Left cardiac atrium (tissue), 4 donors: ENCODE measurements at regions not wholly inside any gene's neighbourhood (a gene's known extent, or its start where the extent isn't known, plus 50 kb on each side); places are given as distances from the start of the nearest gene placed in this dataset.

Experiments
- ATAC-seq, 2 donors: fragments of 200-7000 bp; cut with Tn5 transposase; one replicate each; pipeline ENCODE4 v1.9.1; 2020; ENCODE audit warnings: mild to moderate bottlenecking in 2 of 2, moderate library complexity in 2 of 2
- DNase-seq: peaks from one replicate; pipeline ENCODE4 v3.0.0-alpha.2; 2020
- intact Hi-C, 2 donors: fragments of 100-400 bp; cut with DNase I; formaldehyde crosslinking; loops; one replicate each; pipeline versions ENCODE4 v1.14.1 to v1.15.1; 2022 to 2023
- donor health status: DM: no; HTN: yes; CAD: no.
- donor health status: DM: no; HTN: yes; CAD: no; lungs with severe emphysema.
- donor health status: DM: yes; HTN: yes; CAD: no.
- donor health status: Dilated cardiomyopathy.

GRCh38 chr1:30385246-30385995 lies 338.0 kb downstream of the MATN1 start:
- intact Hi-C loops, result no loop called here
- DNase-seq, result no peak
- ATAC-seq, result no peak

GRCh38 chr1:30384286-30385245 lies 338.8 kb downstream of the MATN1 start:
- intact Hi-C loops, result loop anchor here in 1 of 2 donors (5.0 kb wide), 1 partner anchor 1152 kb away; the partner anchor contains the start of gene MECR
- ATAC-seq (no peak), DNase-seq (no peak)

GRCh38 chr1:30383221-30383711 lies 340.1 kb downstream of the MATN1 start:
- no peak for ATAC-seq

GRCh38 chr1:30382496-30382895 lies 340.9 kb downstream of the MATN1 start:
- ATAC-seq (no peak), DNase-seq (no peak)
- intact Hi-C loops, result loop anchor here in 1 of 2 donors (5.0 kb wide), 1 partner anchor 1150 kb away; the partner anchor contains the start of gene MECR

More at GRCh38 chr1:30383221-30383711, 340.1 kb downstream of the MATN1 start:
- intact Hi-C loops, result loop anchor here in 1 of 2 donors (5.0 kb wide), 1 partner anchor 1151 kb away; the partner anchor contains the start of gene MECR
- DNase-seq, result no peak

- intact Hi-C loops, result loop anchor here in 1 of 2 donors (5.0 kb wide), 1 partner anchor 1150 kb away; the partner anchor contains the start of gene MECR
- no peak for DNase-seq
- no peak for ATAC-seq
These were observed 341.6 kb downstream of the MATN1 start for GRCh38 chr1:30381671-30382365.

GRCh38 chr1:30381266-30381665 lies 342.1 kb downstream of the MATN1 start:
- ATAC-seq, result no peak
- DNase-seq, result no peak
- intact Hi-C loops, result loop anchor here in 1 of 2 donors (5.0 kb wide), 1 partner anchor 1149 kb away; the partner anchor contains the start of gene MECR

GRCh38 chr1:30380625-30380984 lies 342.8 kb downstream of the MATN1 start:
- no peak for ATAC-seq

GRCh38 chr1:30379684-30380624 lies 343.4 kb downstream of the MATN1 start:
- ATAC-seq, result peak; percentile 76 to 79
- DNase-seq, result no peak
- intact Hi-C loops, result loop anchor here (5.0 to 10.0 kb wide), 3 partner anchors 265 to 1148 kb away; partner anchors contain the start of genes MECR (in 2 of the 2) and PTPRU (in 1 of the 2)

More at GRCh38 chr1:30380625-30380984, 342.8 kb downstream of the MATN1 start:
- intact Hi-C loops, result loop anchor here in 1 of 2 donors (5.0 kb wide), 1 partner anchor 1148 kb away; the partner anchor contains the start of gene MECR
- DNase-seq, result no peak

- ATAC-seq, result no peak
- DNase-seq, result no peak
- intact Hi-C loops, result loop anchor here in 1 of 2 donors (10.0 kb wide), 2 partner anchors 264 to 1144 kb away; partner anchors contain the start of genes MECR and PTPRU
These were observed 344.3 kb downstream of the MATN1 start for GRCh38 chr1:30378991-30379581.

- intact Hi-C loops, result loop anchor here in 1 of 2 donors (10.0 kb wide), 2 partner anchors 263 to 1143 kb away; partner anchors contain the start of genes MECR and PTPRU
- ATAC-seq (no peak), DNase-seq (no peak)
These were observed 345.3 kb downstream of the MATN1 start for GRCh38 chr1:30378003-30378596.

- DNase-seq (no peak), ATAC-seq (no peak)
- intact Hi-C loops, result loop anchor here in 1 of 2 donors (10.0 kb wide), 2 partner anchors 263 to 1143 kb away; partner anchors contain the start of genes MECR and PTPRU
These were observed 346.0 kb downstream of the MATN1 start for GRCh38 chr1:30377230-30378002.

GRCh38 chr1:30376054-30376697 lies 347.2 kb downstream of the MATN1 start:
- intact Hi-C loops, result loop anchor here in 1 of 2 donors (10.0 kb wide), 2 partner anchors 261 to 1141 kb away; partner anchors contain the start of genes MECR and PTPRU
- no peak for DNase-seq
- ATAC-seq, result no peak

- ATAC-seq (no peak), DNase-seq (no peak)
- intact Hi-C loops, result loop anchor here in 1 of 2 donors (10.0 kb wide), 2 partner anchors 260 to 1140 kb away; partner anchors contain the start of genes MECR and PTPRU
These were observed 348.2 kb downstream of the MATN1 start for GRCh38 chr1:30375156-30375555.

- DNase-seq, result no peak
- intact Hi-C loops, result loop anchor here in 1 of 2 donors (10.0 kb wide), 2 partner anchors 260 to 1140 kb away; partner anchors contain the start of genes MECR and PTPRU
- ATAC-seq, result no peak
These were observed 348.9 kb downstream of the MATN1 start for GRCh38 chr1:30374400-30375070.
